ENCODE measurements at regions not wholly inside any gene's neighbourhood (a gene's known extent, or its start where the extent isn't known, plus 50 kb on each side); places are given as distances from the start of the nearest gene placed in this dataset.

DNA sequence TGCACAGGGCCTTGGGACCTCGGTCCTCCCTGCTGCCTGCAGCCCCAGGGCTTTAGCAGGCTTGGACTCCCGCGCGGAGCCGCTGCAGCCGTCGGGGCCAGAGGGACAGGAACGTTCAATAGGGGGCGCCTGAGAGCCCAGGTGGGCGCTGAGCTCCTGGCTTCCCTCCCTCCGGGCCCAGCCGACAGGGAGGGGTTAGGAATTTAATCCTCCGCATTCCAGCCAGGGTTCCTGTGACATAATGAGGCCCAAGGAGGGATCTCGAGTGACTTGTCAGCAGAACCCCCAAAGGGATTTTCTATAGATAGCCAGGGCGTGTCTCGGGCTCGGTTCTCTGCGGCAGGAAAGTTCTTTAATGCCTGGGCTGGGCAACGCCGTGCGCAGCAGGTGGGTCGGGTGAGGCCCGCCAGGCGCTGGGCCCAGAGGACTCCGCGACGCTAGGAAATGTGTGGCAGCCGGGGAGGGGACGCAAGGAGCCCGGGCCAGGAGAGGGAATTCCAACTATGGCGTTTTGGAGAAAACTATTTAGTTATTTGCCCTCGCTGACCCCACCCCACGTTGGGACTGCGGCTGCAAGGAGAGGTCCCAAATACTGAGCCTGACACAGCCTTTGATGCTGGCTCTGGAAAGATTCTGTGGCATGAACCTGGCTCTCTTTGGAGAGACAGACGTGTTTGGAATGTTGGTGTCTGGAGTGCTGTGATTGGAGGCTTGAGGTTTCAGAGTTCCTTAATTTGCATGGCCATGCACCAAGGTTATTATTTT is 285.2 kb upstream of the GATB start:
- no peak overlapping the region for H3K27ac ChIP-seq

DNA sequence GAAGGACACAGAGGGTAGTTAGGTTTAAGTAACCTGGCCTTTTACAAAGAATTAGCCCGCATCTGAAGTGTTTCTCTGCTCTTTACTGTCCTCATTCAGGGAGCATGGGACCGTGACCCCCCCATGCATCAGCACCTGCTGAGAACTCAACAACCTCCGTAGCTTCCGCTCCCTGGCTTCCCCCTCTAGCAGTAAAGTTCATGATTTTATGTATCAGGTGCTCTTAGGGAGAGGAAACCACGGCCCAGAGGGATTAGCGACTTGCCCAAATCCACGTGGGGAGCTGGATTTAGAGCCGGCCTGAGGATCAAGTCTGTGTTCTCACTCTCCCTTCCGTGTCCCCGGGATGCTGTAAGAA is 284.6 kb upstream of the GATB start:
- TF ChIP-seq, protein P1, sequence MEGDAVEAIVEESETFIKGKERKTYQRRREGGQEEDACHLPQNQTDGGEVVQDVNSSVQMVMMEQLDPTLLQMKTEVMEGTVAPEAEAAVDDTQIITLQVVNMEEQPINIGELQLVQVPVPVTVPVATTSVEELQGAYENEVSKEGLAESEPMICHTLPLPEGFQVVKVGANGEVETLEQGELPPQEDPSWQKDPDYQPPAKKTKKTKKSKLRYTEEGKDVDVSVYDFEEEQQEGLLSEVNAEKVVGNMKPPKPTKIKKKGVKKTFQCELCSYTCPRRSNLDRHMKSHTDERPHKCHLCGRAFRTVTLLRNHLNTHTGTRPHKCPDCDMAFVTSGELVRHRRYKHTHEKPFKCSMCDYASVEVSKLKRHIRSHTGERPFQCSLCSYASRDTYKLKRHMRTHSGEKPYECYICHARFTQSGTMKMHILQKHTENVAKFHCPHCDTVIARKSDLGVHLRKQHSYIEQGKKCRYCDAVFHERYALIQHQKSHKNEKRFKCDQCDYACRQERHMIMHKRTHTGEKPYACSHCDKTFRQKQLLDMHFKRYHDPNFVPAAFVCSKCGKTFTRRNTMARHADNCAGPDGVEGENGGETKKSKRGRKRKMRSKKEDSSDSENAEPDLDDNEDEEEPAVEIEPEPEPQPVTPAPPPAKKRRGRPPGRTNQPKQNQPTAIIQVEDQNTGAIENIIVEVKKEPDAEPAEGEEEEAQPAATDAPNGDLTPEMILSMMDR (conservative IDR thresholded peaks at IDR 0.05), result no peak
- no peak overlapping the region for H3K27ac ChIP-seq

More for the DNA sequence above, 285.2 kb upstream of the GATB start:
- TF ChIP-seq, protein P1 (conservative IDR thresholded peaks at IDR 0.05), result no peak

DNA sequence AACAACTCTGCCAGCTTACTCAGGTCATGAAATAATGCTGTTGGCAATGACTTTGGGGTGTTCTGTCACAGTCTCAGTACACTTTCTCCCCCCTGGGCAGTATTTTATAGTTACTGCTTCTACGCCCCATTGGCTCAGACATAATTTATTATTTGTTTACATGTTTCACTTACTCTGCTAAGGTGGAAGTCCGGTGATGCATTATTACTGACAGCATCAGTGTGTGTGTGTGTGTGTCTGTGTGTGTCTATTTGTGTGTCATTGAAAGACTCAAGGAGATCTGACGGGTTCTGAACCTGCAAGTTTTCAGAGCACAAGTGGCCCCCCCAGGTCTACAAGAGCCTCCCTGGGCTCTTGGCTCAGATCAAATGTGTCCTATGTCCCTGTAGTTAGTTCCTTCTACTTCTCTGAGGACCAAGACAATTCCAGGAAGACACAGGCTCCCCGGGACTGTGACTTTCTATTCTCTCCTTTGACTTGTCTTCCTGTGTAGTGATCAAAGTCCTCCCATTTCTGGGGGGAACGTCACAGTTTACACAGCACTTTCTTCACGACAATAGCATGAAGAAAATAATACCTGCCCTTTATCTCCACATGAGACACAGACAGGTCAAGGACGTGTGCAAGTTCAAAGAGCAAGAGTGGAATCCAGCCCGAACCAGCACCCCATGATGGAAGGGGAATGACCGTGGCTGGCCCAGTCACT is 283.7 kb upstream of the GATB start:
- TF ChIP-seq, protein P1 (conservative IDR thresholded peaks at IDR 0.05), result no peak
- no peak overlapping the region for H3K27ac ChIP-seq

DNA sequence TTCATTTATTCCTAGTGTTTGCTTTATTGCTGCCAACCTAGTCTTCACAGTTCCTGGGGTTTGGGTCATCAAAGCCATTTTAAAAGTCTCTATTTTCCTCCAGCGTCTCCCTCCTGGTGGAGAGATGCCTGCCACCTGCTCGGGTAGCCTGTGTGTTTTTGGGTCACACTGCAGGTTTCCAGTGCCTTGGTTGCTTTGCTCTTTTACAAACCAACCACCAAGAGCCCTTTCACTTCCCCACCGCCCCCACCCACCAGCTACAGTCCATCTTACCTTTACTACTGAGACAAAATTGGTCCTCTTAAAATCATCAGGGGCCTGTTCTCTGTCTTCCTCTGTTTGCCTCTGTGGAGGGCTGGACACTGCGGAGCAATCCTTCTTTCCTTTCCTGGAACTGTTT is 280.5 kb upstream of the GATB start:
- no peak overlapping the region for H3K27ac ChIP-seq
- TF ChIP-seq, protein P1 (conservative IDR thresholded peaks at IDR 0.05), result no peak

DNA sequence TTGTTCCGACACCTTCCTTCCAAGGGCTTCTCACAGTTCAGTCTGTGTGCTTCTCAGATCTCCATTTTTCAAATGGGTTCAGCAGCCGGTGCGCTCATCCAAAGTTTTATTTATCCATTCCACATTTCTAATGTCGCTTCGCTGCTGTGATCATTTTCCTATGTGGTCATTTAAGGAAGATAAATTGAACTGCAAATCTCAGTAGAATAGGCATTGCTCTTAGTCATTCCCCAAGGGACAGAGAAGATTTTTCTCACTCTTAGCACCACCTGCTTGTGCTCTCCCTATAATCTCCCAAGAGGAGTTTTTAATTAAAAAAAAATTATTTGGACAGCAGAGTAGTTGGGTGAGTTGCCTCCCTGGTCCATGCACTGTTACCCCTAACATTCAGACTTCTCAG is 278.9 kb upstream of the GATB start:
- TF ChIP-seq, protein P1 (conservative IDR thresholded peaks at IDR 0.05), result no peak
- no peak overlapping the region for H3K27ac ChIP-seq

DNA sequence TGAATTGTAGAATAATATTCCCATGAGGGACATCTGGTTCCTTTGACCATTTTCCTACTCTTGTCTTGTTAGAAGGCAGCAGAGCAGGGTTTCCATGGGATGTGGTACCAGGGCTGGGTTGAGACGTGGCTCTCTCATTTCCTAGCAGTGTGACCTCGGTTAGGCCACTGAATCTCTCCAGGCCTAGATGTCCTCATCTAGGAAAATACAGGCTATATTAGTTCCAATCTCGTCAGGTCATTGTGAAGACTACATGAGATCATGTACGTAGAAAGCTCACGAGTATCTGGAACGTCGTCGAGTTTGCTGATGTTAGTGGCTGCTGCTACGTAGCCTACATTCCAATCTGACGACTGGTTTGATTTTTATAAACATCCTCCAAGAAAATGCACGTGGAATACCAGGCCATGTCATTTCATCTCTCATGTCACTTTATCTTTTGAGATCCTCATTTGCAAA is 278.2 kb upstream of the GATB start:
- no peak overlapping the region for H3K27ac ChIP-seq
- TF ChIP-seq, protein P1 (conservative IDR thresholded peaks at IDR 0.05), result no peak

DNA sequence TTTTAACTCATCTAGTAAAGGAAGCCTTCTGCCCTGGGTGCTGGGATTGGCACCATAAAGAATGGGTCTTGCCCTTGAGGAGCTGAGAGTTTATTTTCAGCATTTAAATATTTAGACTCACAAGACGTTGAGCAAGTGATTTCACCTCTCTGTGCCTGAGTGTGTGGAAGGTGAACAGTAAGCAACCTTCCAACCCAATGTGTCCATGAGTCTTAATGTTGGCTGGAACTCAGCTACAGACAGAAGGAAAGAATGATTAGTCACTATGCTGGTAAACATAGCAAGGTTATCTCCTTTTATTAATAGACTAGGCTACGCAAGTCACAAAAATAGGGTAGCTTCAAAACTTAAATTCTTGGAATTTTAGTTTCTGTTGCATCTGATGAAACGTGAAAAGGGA is 277.4 kb upstream of the GATB start:
- TF ChIP-seq, protein P1 (conservative IDR thresholded peaks at IDR 0.05), result no peak
- H3K27ac ChIP-seq, result no peak overlapping the region
